ACC112 (cell line): ENCODE measurements at regions not wholly inside any gene's neighbourhood (a gene's known extent, or its start where the extent isn't known, plus 50 kb on each side); places are given as distances from the start of the nearest gene placed in this dataset.

Source experiments
- H2AFZ ChIP-seq: fragments of 200-600 bp; sonication (generic); one replicate; pipeline ENCODE4 v1.6.0; 2017; ENCODE audit warnings: antibody characterized with exemption, low read length; ENCODE audit not compliant: unreplicated experiment
- H3K27ac ChIP-seq: fragments of 200-600 bp; sonication (generic); 2 replicates; pipeline ENCODE4 v1.5.1; 2014; ENCODE audit warnings: low read depth, mild to moderate bottlenecking, antibody characterized with exemption, low read length, moderate library complexity
- H3K27me3 ChIP-seq: fragments of 200-600 bp; sonication (generic); 2 replicates; pipeline ENCODE4 v1.6.1; 2014; ENCODE audit warnings: mild to moderate bottlenecking, antibody characterized with exemption, low read length, moderate library complexity, mixed read lengths; ENCODE audit not compliant: insufficient read depth
- H3K36me3 ChIP-seq: fragments of 200-600 bp; sonication (generic); 2 replicates; pipeline ENCODE4 v1.6.1; 2016; ENCODE audit warnings: mild to moderate bottlenecking, antibody characterized with exemption, low read length, moderate library complexity, mixed read lengths; ENCODE audit not compliant: insufficient read depth
- H3K4me1 ChIP-seq: fragments of 200-600 bp; sonication (generic); one replicate; pipeline ENCODE4 v1.6.1; 2016; ENCODE audit warnings: low read length, mixed read lengths; ENCODE audit not compliant: insufficient read depth, unreplicated experiment, control insufficient read depth
- H3K4me3 ChIP-seq: fragments of 200-600 bp; sonication (generic); 2 replicates; pipeline ENCODE4 v1.5.1; 2014; ENCODE audit warnings: mild to moderate bottlenecking, low read depth, low read length
- H3K79me2 ChIP-seq: fragments of 200-600 bp; sonication (generic); one replicate; pipeline ENCODE4 v1.6.0; 2016; ENCODE audit warnings: low read length; ENCODE audit not compliant: control insufficient read depth, unreplicated experiment, insufficient read depth

DNA sequence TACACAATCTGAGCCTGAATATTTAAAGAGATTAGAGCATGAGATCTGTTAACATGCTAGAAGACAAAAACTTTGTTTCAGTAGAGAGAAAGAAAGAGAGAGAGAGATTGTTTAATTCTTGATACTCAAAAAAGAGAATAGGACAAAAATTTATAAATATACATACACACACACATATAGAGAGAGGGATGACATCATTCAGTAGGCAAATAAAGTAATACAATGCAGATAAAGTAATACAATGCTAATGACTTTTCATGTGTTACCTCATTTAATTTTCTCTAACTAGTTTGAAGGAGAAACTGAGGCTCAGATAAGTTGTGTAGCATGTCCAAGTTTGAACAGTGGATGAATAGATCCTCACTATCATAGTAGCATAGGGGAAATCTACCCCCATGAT lies 286.4 kb downstream of the CMPK2 start:
- Histone ChIP-seq H3K36me3 (no peaks in the 10 kb centered on the region), H3K4me1 (no peaks in the 10 kb centered on the region), H2AFZ (no peak overlapping the region), H3K79me2 (no peaks in the 10 kb centered on the region), H3K27ac (no peak overlapping the region), H3K4me3 (no peak overlapping the region), H3K27me3 (no peaks in the 10 kb centered on the region)

- Histone ChIP-seq H3K36me3 (no peaks in the 10 kb centered on the region), H3K27me3 (no peaks in the 10 kb centered on the region), H3K4me3 (no peak overlapping the region), H3K4me1 (no peaks in the 10 kb centered on the region), H3K79me2 (no peaks in the 10 kb centered on the region), H3K27ac (no peak overlapping the region), H2AFZ (no peak overlapping the region)
Measured at GRCh38 chr2:6580982-6581381, 284.7 kb downstream of the CMPK2 start.

DNA sequence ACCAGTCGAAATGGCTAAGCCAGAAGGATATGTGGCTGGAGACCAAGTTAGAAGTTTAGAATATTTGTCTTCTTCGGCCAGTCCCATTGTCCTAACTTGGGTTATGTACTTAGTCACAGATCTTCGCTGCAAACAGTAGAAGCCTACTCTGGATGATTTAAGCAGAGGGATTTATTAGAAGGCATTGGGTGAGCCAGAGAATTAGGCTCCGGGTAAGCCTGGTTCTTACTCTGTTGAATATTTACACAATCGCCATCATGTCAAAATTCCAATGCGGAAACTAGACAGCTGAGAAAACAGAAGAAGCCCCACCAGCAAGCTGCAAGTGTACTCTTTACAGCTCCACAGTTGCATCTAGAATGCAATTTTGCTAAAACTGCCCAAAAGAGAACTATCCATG lies 276.6 kb downstream of the CMPK2 start:
- no peak overlapping the region for H3K27ac ChIP-seq
- H3K36me3 ChIP-seq: no peaks in the 10 kb centered on the region
- H2AFZ ChIP-seq: no peak overlapping the region
- no peaks in the 10 kb centered on the region for H3K27me3 ChIP-seq
- H3K4me3 ChIP-seq: no peak overlapping the region
- no peaks in the 10 kb centered on the region for H3K4me1 ChIP-seq
- H3K79me2 ChIP-seq: no peaks in the 10 kb centered on the region

DNA sequence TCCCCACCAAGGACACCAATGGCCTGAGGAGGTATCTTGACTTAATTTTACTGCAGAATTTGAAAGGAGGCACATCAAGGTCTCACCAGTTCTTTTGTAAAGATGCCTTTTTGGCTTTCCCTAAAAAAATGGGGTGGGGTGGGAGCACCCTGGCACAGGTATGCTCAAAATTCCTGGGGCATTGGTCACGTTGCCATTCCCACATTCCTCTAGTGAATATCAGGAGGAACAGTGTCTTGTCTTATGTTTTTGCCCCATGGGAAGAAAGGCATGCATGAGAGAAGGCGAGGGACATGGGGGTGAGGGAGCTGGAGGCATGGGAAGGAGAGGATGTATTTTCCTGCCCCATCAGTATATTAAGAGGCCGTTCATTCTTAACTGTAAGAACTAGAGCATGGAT lies 275.3 kb downstream of the CMPK2 start:
- Histone ChIP-seq H2AFZ (no peak overlapping the region), H3K27me3 (no peaks in the 10 kb centered on the region), H3K27ac (no peak overlapping the region), H3K4me1 (no peaks in the 10 kb centered on the region), H3K79me2 (no peaks in the 10 kb centered on the region), H3K36me3 (no peaks in the 10 kb centered on the region), H3K4me3 (no peak overlapping the region)

DNA sequence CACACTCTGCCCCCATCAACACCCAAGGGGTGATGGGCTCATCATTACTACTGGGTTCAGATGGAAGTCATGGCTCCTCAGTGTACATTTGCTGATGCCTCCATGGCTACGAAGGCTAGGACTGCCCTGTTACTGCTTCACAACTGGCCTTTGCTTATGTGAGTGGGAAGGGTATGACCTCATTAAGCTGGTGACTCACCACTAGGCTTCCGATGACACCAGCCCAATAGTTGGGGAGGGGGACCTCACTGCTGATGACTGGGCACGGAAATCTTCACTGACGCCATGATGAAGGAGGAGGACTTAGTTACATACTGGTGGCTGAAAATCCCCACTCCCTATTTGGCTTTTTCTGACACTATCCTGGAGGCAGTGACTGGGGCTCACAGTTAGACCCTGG lies 263.2 kb downstream of the CMPK2 start:
- no peak overlapping the region for H2AFZ ChIP-seq
- H3K79me2 ChIP-seq: no peaks in the 10 kb centered on the region
- no peak overlapping the region for H3K4me3 ChIP-seq
- no peaks in the 10 kb centered on the region for H3K4me1 ChIP-seq
- H3K36me3 ChIP-seq: no peaks in the 10 kb centered on the region
- no peaks in the 10 kb centered on the region for H3K27me3 ChIP-seq
- no peak overlapping the region for H3K27ac ChIP-seq

GRCh38 chr2:6605836-6606505 lies 259.7 kb downstream of the CMPK2 start:
- Histone ChIP-seq H3K79me2 (no peaks in the 10 kb centered on the region), H3K36me3 (no peaks in the 10 kb centered on the region), H3K4me1 (no peaks in the 10 kb centered on the region), H2AFZ (no peak overlapping the region), H3K4me3 (no peak overlapping the region), H3K27me3 (no peaks in the 10 kb centered on the region), H3K27ac (no peak overlapping the region)

DNA sequence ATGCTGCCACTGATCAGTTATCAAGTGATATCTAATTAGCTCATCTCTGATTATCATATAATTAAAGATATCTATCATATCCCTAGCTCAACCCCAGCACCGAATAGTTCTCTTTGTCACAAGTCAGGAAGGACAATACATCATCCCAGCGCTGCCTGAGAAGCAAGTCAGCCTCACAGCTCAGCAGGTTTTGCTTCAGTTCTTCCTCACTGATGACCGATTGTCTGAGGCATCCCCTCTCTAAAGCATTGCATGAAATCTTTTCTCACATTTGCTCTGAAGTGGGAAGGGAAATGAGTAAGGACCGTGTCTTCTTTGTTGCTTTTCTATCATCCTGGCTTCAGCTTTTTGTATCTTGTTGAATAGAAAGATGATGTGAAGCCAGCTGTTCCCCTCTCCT lies 247.9 kb downstream of the CMPK2 start:
- Histone ChIP-seq H3K36me3 (no peaks in the 10 kb centered on the region), H3K79me2 (no peaks in the 10 kb centered on the region), H3K4me1 (no peaks in the 10 kb centered on the region), H3K27me3 (no peaks in the 10 kb centered on the region), H2AFZ (no peak overlapping the region), H3K4me3 (no peak overlapping the region), H3K27ac (no peak overlapping the region)

- Histone ChIP-seq H3K27ac (no peak overlapping the region), H3K36me3 (no peaks in the 10 kb centered on the region), H3K4me3 (no peak overlapping the region), H3K27me3 (no peaks in the 10 kb centered on the region), H3K79me2 (no peaks in the 10 kb centered on the region), H2AFZ (no peak overlapping the region), H3K4me1 (no peaks in the 10 kb centered on the region)
Measured at GRCh38 chr2:6618201-6618600, 247.5 kb downstream of the CMPK2 start.

DNA sequence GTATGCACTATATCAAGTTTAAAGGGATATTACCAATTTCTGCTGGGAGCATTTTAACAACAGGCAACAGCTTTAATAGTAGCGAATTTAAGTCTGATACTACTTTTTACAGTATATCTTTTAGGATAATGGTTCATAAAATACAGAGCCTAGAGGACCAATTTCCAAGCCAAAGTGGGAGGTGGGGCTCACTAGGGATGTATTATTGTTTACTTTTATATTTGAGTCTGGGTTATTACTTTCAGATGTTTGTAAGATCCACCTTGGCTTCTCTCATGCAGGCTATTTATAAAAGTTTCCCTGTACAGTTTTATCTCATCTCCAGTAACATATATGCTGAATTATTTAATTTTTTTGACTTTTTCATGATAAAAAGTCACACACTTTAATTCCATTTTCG lies 242.0 kb downstream of the CMPK2 start:
- H3K79me2 ChIP-seq: no peaks in the 10 kb centered on the region
- H3K4me3 ChIP-seq: no peak overlapping the region
- no peak overlapping the region for H3K27ac ChIP-seq
- H3K27me3 ChIP-seq: no peaks in the 10 kb centered on the region
- no peak overlapping the region for H2AFZ ChIP-seq
- no peaks in the 10 kb centered on the region for H3K4me1 ChIP-seq
- H3K36me3 ChIP-seq: no peaks in the 10 kb centered on the region

GRCh38 chr2:6626401-6627012 lies 239.2 kb downstream of the CMPK2 start:
- no peak overlapping the region for H3K27ac ChIP-seq
- no peaks in the 10 kb centered on the region for H3K27me3 ChIP-seq
- H3K4me3 ChIP-seq: no peak overlapping the region
- no peaks in the 10 kb centered on the region for H3K36me3 ChIP-seq
- no peaks in the 10 kb centered on the region for H3K79me2 ChIP-seq
- H3K4me1 ChIP-seq: no peaks in the 10 kb centered on the region
- no peak overlapping the region for H2AFZ ChIP-seq

- H3K4me3 ChIP-seq: no peak overlapping the region
- no peaks in the 10 kb centered on the region for H3K4me1 ChIP-seq
- H2AFZ ChIP-seq: no peak overlapping the region
- H3K36me3 ChIP-seq: no peaks in the 10 kb centered on the region
- H3K27ac ChIP-seq: no peak overlapping the region
- H3K27me3 ChIP-seq: no peaks in the 10 kb centered on the region
- H3K79me2 ChIP-seq: no peaks in the 10 kb centered on the region
Measured at GRCh38 chr2:6627316-6627715, 238.4 kb downstream of the CMPK2 start.
